GM19043 (cell line): ENCODE measurements at regions not wholly inside any gene's neighbourhood (a gene's known extent, or its start where the extent isn't known, plus 50 kb on each side); places are given as distances from the start of the nearest gene placed in this dataset.
"Not testable (repeated sequence)": the region's sequence is repeated elsewhere in the genome, so short reads cannot be mapped to it uniquely, and the experiment has no call there.

Experiments used
- ATAC-seq: cut with Tn5 transposase; IDR thresholded peaks from one replicate; pipeline ENCODE4 v1.9.1; 2021; ENCODE audit warnings: low read depth; ENCODE audit not compliant: unreplicated experiment

GRCh38 chr17:33551075-33551474 is 258.0 kb upstream of the ASIC2 start:
- no peak for ATAC-seq

GRCh38 chr17:33551911-33552310 is 258.8 kb upstream of the ASIC2 start:
- ATAC-seq, result no peak

- no peak for ATAC-seq
These were observed 267.1 kb upstream of the ASIC2 start for GRCh38 chr17:33560165-33560564.

GRCh38 chr17:33560871-33561270 is 267.8 kb upstream of the ASIC2 start:
- ATAC-seq, result no peak

GRCh38 chr17:33561569-33562334 is 268.7 kb upstream of the ASIC2 start:
- no peak for ATAC-seq

GRCh38 chr17:33562792-33563191 is 269.7 kb upstream of the ASIC2 start:
- no peak for ATAC-seq

GRCh38 chr17:33564146-33564545 is 271.1 kb upstream of the ASIC2 start:
- no peak for ATAC-seq

GRCh38 chr17:33567223-33567622 is 274.1 kb upstream of the ASIC2 start:
- no peak for ATAC-seq

- ATAC-seq, result no peak
These were observed 279.5 kb upstream of the ASIC2 start for GRCh38 chr17:33572615-33573014.

- no peak for ATAC-seq
These were observed 281.9 kb upstream of the ASIC2 start for GRCh38 chr17:33574942-33575445.

GRCh38 chr17:33579740-33580139 is 286.6 kb upstream of the ASIC2 start:
- not testable (repeated sequence) for ATAC-seq

- no peak for ATAC-seq
These were observed 287.1 kb upstream of the ASIC2 start for GRCh38 chr17:33580215-33580614.

GRCh38 chr17:33582661-33583060 is 289.6 kb upstream of the ASIC2 start:
- no peak for ATAC-seq

- no peak for ATAC-seq
These were observed 290.7 kb upstream of the ASIC2 start for GRCh38 chr17:33583518-33584417.

- ATAC-seq, result no peak
These were observed 300.9 kb upstream of the ASIC2 start for GRCh38 chr17:33593991-33594390.

- ATAC-seq, result no peak
These were observed 302.7 kb upstream of the ASIC2 start for GRCh38 chr17:33595828-33596227.

- ATAC-seq, result no peak
These were observed 303.8 kb upstream of the ASIC2 start for GRCh38 chr17:33596899-33597298.

- no peak for ATAC-seq
These were observed 305.7 kb upstream of the ASIC2 start for GRCh38 chr17:33598797-33599196.

- no peak for ATAC-seq
These were observed 309.9 kb upstream of the ASIC2 start for GRCh38 chr17:33602981-33603380.

GRCh38 chr17:33603789-33604188 is 310.7 kb upstream of the ASIC2 start:
- ATAC-seq, result no peak

GRCh38 chr17:33611532-33611931 is 318.4 kb upstream of the ASIC2 start:
- ATAC-seq, result no peak
